ENCODE measurements at regions not wholly inside any gene's neighbourhood (a gene's known extent, or its start where the extent isn't known, plus 50 kb on each side); places are given as distances from the start of the nearest gene placed in this dataset.
A peak's percentile ranks its signal among the peaks of the same experiment; 100 is the strongest.

DNA sequence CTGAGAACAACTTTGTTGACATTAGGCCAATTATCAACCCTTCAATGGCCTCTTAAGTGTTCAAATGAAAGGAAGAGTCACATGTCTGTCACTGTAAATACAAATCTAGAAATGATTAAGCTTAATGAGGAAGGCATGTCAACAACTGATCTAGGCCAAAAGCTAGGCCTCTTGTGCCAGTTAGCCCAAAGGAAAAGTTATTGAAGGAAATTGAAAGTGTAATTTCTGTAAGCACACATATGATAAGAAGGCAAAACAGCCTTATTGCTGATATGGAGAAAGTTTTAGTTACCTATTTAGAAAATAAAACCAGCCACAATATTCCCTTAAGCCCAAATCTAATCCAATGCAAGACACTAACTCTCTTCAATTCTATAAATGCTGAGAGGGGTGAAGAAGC lies 604.7 kb downstream of the SLITRK6 start (continued):
- no peak for TF ChIP-seq TEAD1 (CRISPR knock-in tag; IDR thresholded peaks at IDR 0.05)
- TF ChIP-seq, protein P1, sequence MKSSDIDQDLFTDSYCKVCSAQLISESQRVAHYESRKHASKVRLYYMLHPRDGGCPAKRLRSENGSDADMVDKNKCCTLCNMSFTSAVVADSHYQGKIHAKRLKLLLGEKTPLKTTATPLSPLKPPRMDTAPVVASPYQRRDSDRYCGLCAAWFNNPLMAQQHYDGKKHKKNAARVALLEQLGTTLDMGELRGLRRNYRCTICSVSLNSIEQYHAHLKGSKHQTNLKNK (CRISPR knock-in tag; IDR thresholded peaks at IDR 0.05): no peak
- TF ChIP-seq EMX1 (CRISPR knock-in tag; IDR thresholded peaks at IDR 0.05): no peak
- TF ChIP-seq ETV6 (CRISPR knock-in tag; IDR thresholded peaks at IDR 0.05): no peak
- TF ChIP-seq, protein P2, sequence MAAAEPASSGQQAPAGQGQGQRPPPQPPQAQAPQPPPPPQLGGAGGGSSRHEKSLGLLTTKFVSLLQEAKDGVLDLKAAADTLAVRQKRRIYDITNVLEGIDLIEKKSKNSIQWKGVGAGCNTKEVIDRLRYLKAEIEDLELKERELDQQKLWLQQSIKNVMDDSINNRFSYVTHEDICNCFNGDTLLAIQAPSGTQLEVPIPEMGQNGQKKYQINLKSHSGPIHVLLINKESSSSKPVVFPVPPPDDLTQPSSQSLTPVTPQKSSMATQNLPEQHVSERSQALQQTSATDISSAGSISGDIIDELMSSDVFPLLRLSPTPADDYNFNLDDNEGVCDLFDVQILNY (CRISPR knock-in tag; IDR thresholded peaks at IDR 0.05): no peak
- TF ChIP-seq, protein P3, sequence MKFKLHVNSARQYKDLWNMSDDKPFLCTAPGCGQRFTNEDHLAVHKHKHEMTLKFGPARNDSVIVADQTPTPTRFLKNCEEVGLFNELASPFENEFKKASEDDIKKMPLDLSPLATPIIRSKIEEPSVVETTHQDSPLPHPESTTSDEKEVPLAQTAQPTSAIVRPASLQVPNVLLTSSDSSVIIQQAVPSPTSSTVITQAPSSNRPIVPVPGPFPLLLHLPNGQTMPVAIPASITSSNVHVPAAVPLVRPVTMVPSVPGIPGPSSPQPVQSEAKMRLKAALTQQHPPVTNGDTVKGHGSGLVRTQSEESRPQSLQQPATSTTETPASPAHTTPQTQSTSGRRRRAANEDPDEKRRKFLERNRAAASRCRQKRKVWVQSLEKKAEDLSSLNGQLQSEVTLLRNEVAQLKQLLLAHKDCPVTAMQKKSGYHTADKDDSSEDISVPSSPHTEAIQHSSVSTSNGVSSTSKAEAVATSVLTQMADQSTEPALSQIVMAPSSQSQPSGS (CRISPR knock-in tag; IDR thresholded peaks at IDR 0.05; ENCODE audit: borderline replicate concordance, low read depth): no peak
- no peak for TF ChIP-seq TP53 (CRISPR knock-in tag; IDR thresholded peaks at IDR 0.05)
- no peak for TF ChIP-seq ZNF121 (CRISPR knock-in tag; IDR thresholded peaks at IDR 0.05)
- no peak for TF ChIP-seq NFYB (CRISPR knock-in tag; conservative IDR thresholded peaks at IDR 0.05; ENCODE audit: low read depth)
- no peak for TF ChIP-seq CREM (CRISPR knock-in tag; IDR thresholded peaks at IDR 0.05)
- no peak for TF ChIP-seq PRRX2 (CRISPR knock-in tag; IDR thresholded peaks at IDR 0.05)
- TF ChIP-seq, protein P4, sequence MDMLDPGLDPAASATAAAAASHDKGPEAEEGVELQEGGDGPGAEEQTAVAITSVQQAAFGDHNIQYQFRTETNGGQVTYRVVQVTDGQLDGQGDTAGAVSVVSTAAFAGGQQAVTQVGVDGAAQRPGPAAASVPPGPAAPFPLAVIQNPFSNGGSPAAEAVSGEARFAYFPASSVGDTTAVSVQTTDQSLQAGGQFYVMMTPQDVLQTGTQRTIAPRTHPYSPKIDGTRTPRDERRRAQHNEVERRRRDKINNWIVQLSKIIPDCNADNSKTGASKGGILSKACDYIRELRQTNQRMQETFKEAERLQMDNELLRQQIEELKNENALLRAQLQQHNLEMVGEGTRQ (CRISPR knock-in tag; IDR thresholded peaks at IDR 0.05): no peak
- no peak for TF ChIP-seq SOX15 (CRISPR knock-in tag; IDR thresholded peaks at IDR 0.05)

DNA sequence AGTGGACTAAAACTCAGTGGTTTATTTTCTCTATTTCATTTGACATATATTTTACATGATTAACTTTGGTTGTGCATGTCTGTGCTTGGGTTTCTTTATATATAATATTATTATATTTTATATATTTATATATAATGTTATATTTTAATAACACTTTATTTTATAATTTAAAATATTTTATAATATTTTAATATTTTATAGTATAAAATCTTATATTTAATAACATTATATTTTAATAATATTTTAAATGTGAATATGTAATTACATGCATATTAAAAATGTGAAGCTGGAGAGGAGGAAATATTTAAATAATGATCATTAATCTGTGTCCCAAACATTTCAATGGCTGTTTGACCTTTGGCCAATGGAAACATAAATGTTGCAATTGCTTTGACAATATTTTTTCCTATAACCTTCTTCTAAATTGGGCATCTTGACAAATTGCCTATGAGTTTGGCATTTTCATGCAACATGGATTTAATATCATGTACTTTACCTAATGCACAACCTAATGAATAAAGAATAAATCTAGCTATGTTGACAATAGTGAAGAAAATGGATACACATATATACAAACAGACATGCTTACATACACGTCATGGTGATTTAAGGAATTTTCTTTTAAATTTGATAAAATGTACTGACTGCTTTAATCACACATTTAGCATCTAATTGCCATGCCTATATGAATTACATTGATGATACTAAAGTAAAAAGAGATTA lies 607.1 kb downstream of the SLITRK6 start:
- TF ChIP-seq, protein P5, sequence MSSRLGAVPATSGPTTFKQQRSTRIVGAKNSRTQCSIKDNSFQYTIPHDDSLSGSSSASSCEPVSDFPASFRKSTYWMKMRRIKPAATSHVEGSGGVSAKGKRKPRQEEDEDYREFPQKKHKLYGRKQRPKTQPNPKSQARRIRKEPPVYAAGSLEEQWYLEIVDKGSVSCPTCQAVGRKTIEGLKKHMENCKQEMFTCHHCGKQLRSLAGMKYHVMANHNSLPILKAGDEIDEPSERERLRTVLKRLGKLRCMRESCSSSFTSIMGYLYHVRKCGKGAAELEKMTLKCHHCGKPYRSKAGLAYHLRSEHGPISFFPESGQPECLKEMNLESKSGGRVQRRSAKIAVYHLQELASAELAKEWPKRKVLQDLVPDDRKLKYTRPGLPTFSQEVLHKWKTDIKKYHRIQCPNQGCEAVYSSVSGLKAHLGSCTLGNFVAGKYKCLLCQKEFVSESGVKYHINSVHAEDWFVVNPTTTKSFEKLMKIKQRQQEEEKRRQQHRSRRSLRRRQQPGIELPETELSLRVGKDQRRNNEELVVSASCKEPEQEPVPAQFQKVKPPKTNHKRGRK (CRISPR knock-in tag; IDR thresholded peaks at IDR 0.05; ENCODE audit: borderline replicate concordance): no peak
- TF ChIP-seq, protein P3 (CRISPR knock-in tag; IDR thresholded peaks at IDR 0.05; ENCODE audit: borderline replicate concordance, low read depth): no peak
- TF ChIP-seq, protein P6, sequence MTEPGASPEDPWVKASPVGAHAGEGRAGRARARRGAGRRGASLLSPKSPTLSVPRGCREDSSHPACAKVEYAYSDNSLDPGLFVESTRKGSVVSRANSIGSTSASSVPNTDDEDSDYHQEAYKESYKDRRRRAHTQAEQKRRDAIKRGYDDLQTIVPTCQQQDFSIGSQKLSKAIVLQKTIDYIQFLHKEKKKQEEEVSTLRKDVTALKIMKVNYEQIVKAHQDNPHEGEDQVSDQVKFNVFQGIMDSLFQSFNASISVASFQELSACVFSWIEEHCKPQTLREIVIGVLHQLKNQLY (CRISPR knock-in tag; IDR thresholded peaks at IDR 0.05): no peak
- TF ChIP-seq IRF2 (CRISPR knock-in tag; IDR thresholded peaks at IDR 0.05; ENCODE audit: borderline replicate concordance, low read depth) (no peak), NFATC4 (CRISPR knock-in tag; IDR thresholded peaks at IDR 0.05) (no peak), HMGA2 (CRISPR knock-in tag; IDR thresholded peaks at IDR 0.05) (peak; percentile 95), MXD4 (CRISPR knock-in tag; IDR thresholded peaks at IDR 0.05; ENCODE audit: borderline replicate concordance) (no peak)
- TF ChIP-seq, protein P7, sequence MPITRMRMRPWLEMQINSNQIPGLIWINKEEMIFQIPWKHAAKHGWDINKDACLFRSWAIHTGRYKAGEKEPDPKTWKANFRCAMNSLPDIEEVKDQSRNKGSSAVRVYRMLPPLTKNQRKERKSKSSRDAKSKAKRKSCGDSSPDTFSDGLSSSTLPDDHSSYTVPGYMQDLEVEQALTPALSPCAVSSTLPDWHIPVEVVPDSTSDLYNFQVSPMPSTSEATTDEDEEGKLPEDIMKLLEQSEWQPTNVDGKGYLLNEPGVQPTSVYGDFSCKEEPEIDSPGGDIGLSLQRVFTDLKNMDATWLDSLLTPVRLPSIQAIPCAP (CRISPR knock-in tag; IDR thresholded peaks at IDR 0.05): no peak
- CTCF ChIA-PET: no interaction called here
- Mint-ChIP-seq H3K4me3 (no peak overlapping the region), H3K9me3 (peaks cover 16% of the 10 kb centered on the region), H3K36me3 (no peaks in the 10 kb centered on the region), H3K27ac (no peak overlapping the region), H3K27me3 (ENCODE audit: low read depth) (no peaks in the 10 kb centered on the region), H3K4me1 (0 out of 2 replicates have a peak, but pooled peaks cover under 1% of the 10 kb centered on the region)
- POLR2A ChIA-PET: no interaction called here
- ATAC-seq (no peak), DNase-seq (ENCODE audit: low spot score) (no peak)
